HS-27A (cell line): ENCODE measurements at regions not wholly inside any gene's neighbourhood (a gene's known extent, or its start where the extent isn't known, plus 50 kb on each side); places are given as distances from the start of the nearest gene placed in this dataset.
"Not testable (repeated sequence)": the region's sequence is repeated elsewhere in the genome, so short reads cannot be mapped to it uniquely, and the experiment has no call there.

ENCODE experiments used
- DNase-seq: peaks from one replicate; pipeline ENCODE4 v3.0.0-alpha.2; 2012; ENCODE audit warnings: low read depth, missing footprints

DNA sequence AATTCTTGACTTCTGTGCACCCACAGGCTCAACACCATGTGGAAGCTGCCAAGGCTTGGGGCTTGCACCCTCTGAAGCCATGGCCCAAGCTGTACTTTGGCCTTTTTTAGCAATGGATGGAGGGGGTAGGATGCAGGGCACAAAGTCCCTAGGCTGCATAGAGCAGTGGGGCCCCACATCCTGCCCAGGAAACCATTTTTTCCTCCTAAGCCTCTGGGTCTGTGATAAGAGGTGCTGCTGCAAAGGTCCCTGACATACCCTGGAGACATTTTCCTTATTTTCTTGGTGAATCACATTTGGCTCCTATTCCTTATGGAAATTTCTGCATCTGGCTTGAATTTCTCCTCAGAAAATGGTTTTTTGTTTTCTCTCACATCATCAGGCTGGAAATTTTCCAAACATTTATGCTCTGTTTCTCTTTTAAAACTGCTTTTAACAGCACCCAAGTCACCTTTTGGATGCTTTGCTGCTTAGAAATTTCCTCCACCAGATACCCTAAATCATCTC is 482.7 kb upstream of the TLE4 start:
- DNase-seq: no peak

DNA sequence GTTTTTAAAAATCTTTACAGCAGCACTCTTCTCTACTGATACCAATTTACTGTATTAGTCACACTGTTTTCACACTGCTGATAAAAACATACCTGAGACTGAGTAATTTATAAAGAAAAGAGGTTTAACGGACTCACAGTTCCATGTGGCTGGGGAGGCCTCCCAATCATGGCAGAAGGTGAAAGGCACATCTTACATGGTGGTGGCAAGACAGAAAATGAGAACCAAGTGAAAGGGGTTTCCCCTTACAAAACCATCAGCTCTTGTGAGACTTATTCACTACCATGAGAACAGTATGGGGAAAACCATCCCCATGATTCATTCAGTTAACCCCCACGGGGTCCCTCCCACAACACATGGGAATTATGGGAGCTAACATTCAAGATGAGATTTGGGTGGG is 481.9 kb upstream of the TLE4 start:
- not testable (repeated sequence) for DNase-seq

DNA sequence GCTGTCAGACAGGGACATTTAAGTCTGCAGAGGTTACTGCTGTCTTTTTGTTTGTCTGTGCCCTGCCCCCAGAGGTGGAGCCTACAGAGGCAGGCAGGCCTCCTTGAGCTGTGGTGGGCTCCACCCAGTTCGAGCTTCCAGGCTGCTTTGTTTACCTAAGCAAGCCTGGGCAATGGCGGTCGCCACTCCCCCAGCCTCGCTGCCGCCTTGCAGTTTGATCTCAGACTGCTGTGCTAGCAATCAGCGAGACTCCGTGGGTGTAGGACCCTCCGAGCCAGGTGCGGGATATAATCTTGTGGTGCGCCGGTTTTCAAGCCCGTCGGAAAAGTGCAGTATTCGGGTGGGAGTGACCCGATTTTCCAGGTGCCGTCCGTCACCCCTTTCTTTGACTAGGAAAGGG is 468.5 kb upstream of the TLE4 start:
- not testable (repeated sequence) for DNase-seq

DNA sequence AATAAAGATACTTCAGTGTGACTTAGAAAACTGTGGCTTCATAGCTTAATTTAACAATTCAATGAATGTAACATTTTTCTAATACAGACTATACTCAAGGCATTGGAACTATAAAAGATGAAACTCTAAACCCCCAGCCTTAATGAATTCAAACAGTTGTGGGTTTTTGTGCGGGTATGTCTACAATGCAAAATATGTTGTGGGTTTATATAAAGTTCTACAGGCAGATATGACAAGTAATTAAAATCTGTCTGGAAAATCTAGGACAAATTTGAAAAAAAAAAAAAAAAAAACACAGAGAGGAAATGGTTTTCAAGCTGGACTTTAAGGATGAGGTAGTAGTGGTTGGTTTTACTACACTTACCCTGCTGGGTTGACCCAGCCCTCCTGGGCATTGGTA is 467.5 kb upstream of the TLE4 start:
- DNase-seq: no peak

DNA sequence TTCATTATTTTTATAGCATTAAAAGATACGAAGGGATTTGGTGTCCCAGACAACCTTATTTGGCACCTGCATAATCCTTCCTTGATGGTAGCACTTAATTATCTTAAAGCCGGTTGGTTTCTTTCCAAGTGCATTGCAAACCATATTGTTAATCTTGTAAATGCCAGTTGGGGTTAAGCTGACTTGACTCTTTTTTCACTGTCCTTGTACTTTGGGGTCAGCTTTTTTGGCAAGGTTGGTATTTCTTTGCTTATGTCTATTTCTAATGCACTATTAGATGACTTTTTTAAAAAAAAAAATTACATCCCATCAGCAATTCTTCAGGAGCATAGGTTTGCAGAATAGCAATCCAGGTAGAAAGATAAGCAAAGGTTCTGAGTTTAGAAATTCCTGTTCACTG is 466.8 kb upstream of the TLE4 start:
- no peak for DNase-seq

DNA sequence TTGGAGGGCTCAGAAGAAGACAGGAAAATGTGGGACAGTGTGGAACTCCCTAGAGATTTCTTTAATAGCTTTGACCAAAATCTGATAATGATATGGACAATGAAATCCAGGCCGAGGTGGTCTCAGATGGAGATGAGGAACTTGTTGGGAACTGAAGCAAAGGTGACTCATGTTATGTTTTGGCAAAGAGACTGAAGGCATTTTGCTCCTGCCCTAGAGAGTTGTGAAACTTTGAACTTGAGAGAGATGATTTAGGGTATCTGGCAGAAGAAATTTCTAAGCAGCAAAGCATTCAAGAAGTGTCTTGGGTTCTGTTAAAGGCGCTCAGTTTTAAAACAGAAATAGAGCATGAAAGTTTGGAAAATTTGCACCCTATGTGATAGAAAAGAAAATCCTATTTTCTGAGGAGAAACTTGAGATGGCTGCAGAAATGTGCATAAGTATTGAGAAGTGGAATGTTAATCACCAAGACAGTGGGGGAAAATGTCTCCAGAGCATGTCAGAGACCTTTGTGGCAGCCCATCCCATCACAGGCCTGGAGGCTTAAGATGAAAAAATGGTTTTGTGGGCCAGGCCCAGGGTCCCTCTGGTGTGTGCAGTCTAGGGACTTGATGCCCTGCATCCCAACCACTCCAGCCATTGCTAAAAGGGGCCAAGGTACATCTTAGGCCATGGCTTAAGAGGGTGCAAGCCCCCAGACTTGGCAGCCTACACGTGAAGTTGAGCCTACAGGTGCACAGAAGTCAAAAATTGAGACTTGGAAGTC is 463.7 kb upstream of the TLE4 start:
- no peak for DNase-seq

DNA sequence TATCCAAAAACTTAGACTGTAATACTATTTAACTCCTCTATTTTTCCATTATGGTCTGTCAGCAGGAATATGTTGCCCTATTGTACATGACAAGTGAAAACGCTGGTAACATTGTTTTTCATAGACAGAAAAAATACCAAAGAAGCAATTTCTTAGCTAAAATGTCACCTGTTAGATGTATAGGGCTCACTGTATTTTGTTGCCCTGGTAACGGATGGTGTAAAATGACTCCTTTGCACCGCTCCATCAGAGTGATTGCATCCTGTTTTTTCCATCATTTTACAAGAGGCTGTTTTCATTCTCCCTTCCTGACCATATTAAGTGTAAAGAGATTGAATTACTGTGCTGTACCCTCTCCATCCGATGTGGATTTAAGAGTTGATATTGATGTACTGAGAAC is 460.1 kb upstream of the TLE4 start:
- no peak for DNase-seq

DNA sequence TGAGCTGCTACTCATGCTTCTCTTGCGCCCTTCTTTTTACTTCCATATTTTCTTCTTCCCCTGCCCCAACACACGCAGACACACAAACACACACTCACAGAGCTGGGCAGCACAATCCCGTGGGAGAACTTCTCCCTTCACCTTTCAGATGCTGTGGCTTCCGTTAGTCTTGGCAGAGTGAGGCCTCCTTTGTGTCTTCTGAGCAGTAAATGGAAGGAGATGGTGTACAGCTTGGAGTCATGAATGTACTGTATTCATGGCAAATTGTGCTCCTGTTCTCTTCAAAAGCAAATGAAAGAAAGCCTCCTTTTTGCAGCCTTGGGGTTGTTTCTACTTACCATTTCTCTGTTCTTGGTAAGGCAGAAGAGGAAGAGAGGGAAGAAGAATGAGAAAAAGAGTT is 456.6 kb upstream of the TLE4 start:
- DNase-seq: no peak

DNA sequence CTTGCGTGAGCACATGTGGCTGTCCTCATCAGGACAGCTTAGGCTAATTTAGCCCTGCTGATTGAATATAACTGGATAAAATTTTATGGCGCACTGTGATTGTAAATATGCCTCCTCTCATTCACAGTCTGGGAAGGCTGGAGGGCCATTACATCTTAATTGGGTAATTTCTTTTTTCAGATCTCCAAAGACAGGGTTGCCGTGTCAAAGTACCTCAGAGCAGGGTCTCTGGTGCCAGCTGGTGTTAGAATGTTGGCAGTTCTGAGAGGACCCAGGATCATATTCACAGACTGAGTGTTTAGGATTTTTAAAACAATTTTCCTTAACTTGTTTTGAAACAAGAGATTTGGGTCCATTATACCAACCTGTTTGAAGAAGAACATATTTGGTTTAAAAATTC is 455.7 kb upstream of the TLE4 start:
- DNase-seq: no peak

DNA sequence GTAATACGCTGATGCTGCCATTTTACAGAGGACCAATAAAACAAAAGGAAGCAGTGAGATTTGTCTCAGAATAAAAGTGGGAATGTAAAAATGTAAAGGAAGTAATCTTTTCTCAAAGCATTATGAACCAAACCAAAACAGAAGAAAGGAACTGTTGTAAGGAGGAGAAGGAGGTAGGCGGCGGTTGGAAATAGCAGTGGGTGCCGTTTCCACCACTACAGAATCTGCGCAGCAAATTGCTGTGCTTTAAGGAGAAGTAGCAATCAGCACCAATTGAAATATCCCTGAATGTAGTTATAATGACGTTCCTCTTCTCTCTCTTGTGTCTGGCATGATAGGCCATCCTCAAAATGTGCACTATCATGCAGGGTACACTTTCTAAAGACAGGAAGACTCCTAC is 455.1 kb upstream of the TLE4 start:
- DNase-seq: no peak

DNA sequence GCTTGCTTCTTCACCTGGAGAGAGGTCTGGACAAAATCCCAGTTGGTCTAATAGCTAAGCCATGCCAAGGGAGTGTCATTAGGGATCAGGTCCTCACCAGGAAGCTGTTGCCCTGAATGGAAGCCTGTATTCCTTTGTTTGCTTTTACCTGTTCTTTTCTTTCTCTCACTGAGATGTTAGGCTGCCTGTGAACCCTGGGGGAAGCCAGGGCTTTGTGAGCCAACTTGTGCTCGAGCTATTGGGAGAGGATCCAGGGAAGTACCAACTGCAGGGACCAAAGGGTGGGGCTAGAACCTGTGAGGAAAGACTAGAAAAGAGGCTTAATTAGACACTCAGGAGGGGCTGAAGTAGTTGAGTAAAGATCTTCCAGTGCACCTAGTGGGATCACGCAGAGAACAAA is 451.2 kb upstream of the TLE4 start:
- no peak for DNase-seq

DNA sequence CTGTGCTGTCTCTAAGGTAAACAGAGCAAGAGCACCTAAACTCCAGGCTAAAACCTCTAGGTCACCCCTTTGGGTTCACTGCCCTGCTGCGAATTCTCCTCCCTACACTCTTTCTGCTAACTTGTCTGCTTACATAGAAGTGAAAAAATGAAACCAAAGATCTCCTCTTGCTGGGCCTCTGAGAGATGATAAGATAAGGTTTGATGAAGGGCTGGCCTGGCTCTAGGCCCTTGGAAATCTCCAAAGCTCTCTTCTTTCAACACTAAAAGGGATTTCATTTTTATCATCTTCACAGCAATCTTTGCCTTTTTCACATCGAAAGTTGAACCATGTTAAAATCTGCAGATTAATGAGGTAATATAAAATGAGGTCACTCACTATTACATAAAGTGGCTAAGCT is 450.8 kb upstream of the TLE4 start:
- no peak for DNase-seq

DNA sequence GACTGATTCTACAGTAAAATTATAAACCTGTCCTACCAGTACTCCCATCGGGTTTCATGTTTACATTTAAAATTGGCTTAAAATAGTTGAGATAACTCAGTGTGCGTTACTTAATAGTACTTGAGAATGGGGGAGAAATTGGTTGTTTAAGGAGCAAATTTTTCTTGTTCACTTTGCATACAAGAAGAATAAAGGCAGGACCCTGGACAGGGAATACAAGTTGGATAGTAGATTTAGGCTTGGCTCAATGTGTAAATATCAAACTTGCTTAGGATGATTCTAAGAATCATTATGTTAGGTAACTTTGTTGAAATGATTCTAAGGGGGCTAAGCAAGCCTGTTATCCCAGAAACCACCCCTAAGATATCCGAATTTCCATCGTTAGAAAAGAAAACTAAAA is 448.4 kb upstream of the TLE4 start:
- DNase-seq: no peak

DNA sequence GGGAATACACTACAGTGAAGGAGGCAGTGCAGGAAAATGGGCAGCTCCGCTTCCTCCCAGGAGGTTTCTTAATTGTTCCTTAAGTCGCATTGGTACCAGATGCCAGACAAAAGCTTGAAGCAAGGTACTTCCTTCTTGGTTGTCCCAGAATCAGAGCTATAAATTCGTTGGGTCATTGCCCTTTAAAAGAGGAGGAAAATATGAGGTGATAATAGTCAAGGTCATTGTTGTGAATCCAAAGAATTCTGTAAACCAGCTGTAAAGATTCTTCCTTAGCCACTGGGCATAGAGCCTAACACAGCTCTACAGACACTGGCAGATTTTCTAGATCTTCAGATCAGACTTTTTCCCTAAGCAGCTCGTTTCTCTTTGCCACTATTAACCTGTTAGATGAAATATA is 444.1 kb upstream of the TLE4 start:
- no peak for DNase-seq

DNA sequence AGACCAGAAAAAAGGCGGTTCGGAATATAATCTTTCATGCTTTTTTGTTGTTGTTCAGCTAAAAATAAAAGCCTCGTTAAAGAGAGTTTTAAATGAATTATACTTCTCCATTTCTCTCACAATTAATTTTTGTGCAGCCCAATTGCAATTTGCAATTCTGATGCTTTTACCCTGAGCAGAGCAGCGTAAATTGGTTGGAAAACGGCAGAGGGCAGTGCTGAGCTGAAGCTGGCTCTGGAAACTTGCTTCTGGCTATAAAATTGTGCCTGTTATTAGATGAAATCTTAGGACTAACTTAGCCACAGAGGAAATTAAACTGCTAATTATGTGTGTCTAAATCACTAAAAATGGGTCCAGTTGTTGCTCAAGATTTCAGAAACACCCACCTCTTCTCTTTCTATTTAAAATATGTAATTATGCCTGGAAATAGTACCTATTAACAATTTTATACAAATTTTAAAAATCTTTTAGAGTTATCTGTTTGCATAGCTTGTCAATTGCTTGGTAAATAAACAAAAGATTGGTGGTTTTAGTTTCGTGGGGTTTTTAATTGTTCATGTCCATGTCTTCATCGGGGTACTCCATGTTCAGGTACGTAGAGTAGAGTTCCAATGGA is 441.8 kb upstream of the TLE4 start:
- peak; percentile 39 for DNase-seq

DNA sequence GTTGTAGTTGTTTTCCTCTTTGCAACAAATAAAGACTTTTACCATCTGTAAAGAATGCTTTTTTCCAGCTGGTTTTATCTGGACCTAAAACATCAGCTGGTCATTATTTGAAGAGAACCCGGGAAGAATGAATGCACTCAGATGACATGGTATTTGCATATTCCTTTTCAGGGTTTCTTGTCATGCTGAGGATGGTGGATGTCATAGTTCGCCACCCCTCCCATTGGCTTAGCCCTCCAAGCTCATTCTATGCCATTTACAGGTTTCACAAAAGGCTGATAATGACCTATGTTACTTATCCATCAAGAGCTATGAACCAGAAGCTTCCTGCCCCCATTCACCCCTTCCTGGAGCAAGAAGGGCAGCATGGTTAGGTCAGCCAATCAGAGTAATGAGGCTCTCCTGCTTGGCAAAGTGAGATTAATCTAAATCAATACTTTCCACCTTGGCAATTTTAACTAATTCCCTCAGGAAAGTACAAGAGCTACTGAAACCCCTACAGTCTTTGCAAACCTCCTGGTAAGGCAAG is 440.5 kb upstream of the TLE4 start:
- DNase-seq: no peak

DNA sequence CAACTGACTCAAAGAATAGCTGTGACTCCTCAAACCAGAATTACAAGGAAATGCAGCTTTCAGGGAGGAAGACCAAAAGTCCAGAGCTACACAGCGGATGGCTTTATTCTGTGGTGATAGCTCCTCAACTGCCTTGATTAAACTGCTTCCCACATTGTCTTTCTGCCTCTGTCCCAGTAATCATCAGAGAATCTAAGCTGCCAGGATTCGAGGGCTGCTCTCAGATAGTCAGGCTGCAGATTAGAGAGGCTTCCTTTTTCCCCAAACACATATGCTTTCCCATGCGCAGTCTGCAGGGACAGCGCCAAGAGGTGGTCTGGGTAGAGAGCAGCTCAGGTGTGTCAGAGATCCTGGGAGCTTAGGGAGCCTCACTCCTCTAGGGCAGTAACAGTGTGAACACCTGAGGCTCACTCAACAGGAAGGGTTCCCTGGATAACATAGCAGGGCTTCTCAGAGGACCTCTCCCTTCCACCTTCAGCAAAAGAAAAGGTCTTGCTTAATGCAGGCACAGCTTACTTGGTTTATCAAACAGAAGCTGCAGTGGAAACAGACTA is 439.9 kb upstream of the TLE4 start:
- DNase-seq: no peak

DNA sequence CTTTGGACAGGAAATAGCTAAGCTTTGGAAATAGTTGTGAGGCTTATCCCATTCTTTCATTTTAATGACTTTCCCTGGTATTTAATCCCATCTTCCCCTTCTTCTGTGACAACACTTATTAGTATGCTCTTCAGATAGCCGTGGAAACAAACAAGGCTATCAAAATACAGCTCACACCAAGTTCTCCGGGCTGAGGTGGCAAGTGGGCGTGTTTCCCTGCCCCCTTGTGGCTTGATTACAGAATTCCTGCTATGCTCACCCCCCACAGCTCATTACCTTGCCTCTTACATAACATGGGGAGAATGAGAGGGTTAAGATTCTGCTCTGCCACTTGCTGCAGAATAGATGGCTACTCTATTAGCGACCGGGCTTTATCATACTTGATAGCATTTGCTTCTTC is 437.1 kb upstream of the TLE4 start:
- DNase-seq: peak; percentile 35

DNA sequence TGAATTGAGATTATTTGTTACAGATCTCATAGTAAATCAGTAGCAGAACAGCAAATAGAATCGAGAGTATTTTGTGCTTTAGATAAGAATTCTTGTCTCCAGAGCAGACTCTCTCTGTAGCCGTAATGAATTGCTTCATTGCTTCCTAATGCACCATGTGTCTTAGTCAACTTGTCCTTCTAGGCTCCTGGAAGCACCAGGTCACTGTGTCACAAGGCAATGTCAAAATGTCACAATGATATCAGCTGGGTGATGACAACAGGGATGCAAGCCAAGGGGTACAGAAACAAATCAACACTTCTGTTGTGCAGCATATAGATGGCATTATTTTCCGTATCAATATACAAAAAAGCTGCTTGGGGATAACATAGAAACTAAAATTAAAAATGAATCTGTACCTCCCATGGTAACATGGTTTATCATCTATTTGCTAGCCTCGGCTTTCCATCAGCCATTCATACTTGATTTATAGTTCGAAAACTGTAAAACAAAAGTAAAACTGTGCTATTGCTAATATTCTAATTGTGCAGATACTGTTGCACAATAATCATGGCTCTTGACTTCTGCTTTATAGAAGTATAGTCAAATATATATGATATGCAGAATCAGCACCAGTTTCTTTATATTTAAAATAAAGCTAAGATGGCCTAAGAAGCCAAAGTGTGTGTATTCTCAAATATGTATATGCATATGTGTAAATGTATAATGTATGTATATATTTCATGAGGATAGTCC is 435.9 kb upstream of the TLE4 start:
- DNase-seq: no peak

DNA sequence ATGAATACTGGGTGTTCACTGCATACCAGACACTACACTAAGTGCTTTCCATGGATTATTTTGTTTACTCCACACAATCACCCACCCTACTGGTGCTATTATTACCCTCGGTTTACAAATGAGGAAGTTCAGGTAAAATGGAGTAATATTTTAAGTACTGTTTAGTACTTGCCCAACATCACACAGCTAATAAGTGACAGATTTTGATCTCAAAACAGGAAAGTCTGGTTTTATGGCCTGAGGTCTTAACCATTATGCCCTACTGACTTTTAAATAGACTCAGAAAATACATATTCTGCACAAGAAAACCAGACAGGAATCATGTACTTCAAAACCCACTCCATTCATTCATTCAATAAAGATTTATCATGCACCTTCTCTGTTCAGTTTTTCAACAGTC is 431.0 kb upstream of the TLE4 start:
- no peak for DNase-seq

DNA sequence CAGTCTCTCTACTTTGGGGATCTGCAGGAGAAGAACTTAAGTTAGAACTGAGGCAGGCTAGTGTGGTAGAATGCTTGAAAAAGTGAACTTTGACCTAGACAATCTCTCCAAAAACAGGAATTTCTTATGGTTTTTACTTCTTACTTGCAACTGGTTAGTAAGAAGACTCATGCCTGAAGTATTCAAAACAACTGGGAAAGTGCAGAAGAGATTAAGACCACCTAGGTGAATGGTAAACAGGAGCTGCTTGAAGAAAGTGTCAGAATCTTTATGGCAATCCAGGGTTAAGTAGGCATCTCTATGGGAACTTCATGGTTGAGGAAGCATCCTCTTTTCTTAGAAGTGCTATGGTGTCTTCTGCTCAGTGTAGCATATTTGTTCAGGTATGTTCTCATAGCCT is 428.6 kb upstream of the TLE4 start:
- DNase-seq: peak; percentile 19

DNA sequence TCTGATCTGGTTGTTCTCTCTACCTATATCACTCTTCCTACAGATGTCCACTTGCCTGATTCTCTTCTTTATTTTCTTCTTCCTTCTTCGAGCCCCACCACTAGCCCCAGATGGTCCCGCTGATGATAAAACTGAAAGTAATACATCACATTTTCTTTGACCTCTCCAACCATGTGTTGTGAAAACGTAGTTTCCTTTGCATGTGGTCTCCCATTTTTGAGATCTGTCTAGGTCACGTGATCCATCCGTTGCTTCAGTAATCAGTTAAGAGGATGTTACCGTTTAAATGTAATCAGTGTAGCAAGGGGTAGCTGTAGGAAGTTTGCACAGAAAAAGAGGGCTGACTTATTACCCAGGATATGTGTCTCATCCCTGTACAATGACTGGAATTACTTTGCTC is 426.3 kb upstream of the TLE4 start:
- no peak for DNase-seq

DNA sequence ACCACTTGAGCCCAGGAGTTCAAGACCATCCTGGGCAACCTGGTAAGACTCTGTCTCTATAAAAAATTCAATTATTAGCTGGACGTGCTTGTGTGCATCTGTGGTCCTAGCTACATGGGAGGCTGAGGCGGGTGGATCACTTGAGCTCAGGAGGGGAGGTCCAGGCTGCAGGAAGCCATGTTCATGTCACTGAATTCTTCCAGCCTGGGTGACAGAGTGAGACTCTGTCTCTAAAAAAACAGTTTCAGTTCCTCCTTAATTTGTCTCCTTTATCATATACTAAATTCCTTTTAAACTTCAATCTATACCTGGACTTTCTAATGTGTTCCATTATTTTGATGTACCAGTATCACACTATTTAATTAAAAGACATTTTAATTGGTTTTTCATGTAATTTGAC is 422.2 kb upstream of the TLE4 start:
- DNase-seq: no peak
